IPS-NIHi11 (cell line): ENCODE measurements at regions not wholly inside any gene's neighbourhood (a gene's known extent, or its start where the extent isn't known, plus 50 kb on each side); places are given as distances from the start of the nearest gene placed in this dataset.
"Not testable (repeated sequence)": the region's sequence is repeated elsewhere in the genome, so short reads cannot be mapped to it uniquely, and the experiment has no call there.

Experiments used
- DNase-seq: peaks from one replicate; pipeline ENCODE4 v3.0.0; 2012; ENCODE audit warnings: mixed read lengths, low spot score

GRCh38 chr1:83395130-83395529 is 603.8 kb downstream of the TTLL7 start:
- DNase-seq, result not testable (repeated sequence)

- not testable (repeated sequence) for DNase-seq
Observed at GRCh38 chr1:83386946-83387345, 612.0 kb downstream of the TTLL7 start.

- DNase-seq, result not testable (repeated sequence)
Observed at GRCh38 chr1:83383107-83383506, 615.8 kb downstream of the TTLL7 start.

- not testable (repeated sequence) for DNase-seq
Observed at GRCh38 chr1:83373018-83373417, 625.9 kb downstream of the TTLL7 start.

GRCh38 chr1:83369853-83370252 is 629.1 kb downstream of the TTLL7 start:
- not testable (repeated sequence) for DNase-seq

GRCh38 chr1:83365320-83365719 is 633.6 kb downstream of the TTLL7 start:
- not testable (repeated sequence) for DNase-seq

GRCh38 chr1:83345375-83345774 is 653.6 kb downstream of the TTLL7 start:
- not testable (repeated sequence) for DNase-seq

- not testable (repeated sequence) for DNase-seq
Observed at GRCh38 chr1:83343767-83344166, 655.2 kb downstream of the TTLL7 start.

- not testable (repeated sequence) for DNase-seq
Observed at GRCh38 chr1:83342995-83343394, 655.9 kb downstream of the TTLL7 start.

- DNase-seq, result not testable (repeated sequence)
Observed at GRCh38 chr1:83332308-83332707, 666.6 kb downstream of the TTLL7 start.

- DNase-seq, result no peak
Observed at GRCh38 chr1:83318366-83318765, 680.6 kb downstream of the TTLL7 start.

- not testable (repeated sequence) for DNase-seq
Observed at GRCh38 chr1:83315446-83315845, 683.5 kb downstream of the TTLL7 start.

- DNase-seq, result not testable (repeated sequence)
Observed at GRCh38 chr1:83310161-83310560, 688.8 kb downstream of the TTLL7 start.

- not testable (repeated sequence) for DNase-seq
Observed at GRCh38 chr1:83309035-83309434, 689.9 kb downstream of the TTLL7 start.

GRCh38 chr1:83306811-83307210 is 692.1 kb downstream of the TTLL7 start:
- not testable (repeated sequence) for DNase-seq

- DNase-seq, result not testable (repeated sequence)
Observed at GRCh38 chr1:83295594-83295993, 703.3 kb downstream of the TTLL7 start.

- DNase-seq, result not testable (repeated sequence)
Observed at GRCh38 chr1:83287391-83287790, 711.5 kb downstream of the TTLL7 start.

GRCh38 chr1:83274656-83275055 is 724.3 kb downstream of the TTLL7 start:
- not testable (repeated sequence) for DNase-seq

GRCh38 chr1:83272484-83272883 is 726.4 kb downstream of the TTLL7 start:
- not testable (repeated sequence) for DNase-seq

- DNase-seq, result not testable (repeated sequence)
Observed at GRCh38 chr1:83271834-83272233, 727.1 kb downstream of the TTLL7 start.

GRCh38 chr1:83270801-83271200 is 728.1 kb downstream of the TTLL7 start:
- not testable (repeated sequence) for DNase-seq

- DNase-seq, result not testable (repeated sequence)
Observed at GRCh38 chr1:83263808-83264207, 735.1 kb downstream of the TTLL7 start.

GRCh38 chr1:83251687-83252086 is 747.2 kb downstream of the TTLL7 start:
- not testable (repeated sequence) for DNase-seq

GRCh38 chr1:83246780-83247179 is 752.2 kb downstream of the TTLL7 start:
- not testable (repeated sequence) for DNase-seq
